SW480 (cell line): ENCODE measurements at regions not wholly inside any gene's neighbourhood (a gene's known extent, or its start where the extent isn't known, plus 50 kb on each side); places are given as distances from the start of the nearest gene placed in this dataset.
"Not testable (repeated sequence)": the region's sequence is repeated elsewhere in the genome, so short reads cannot be mapped to it uniquely, and the experiment has no call there.

Experiments
- DNase-seq: peaks from one replicate; pipeline ENCODE4 v3.0.0-alpha.2; 2016; ENCODE audit warnings: low spot score

DNA sequence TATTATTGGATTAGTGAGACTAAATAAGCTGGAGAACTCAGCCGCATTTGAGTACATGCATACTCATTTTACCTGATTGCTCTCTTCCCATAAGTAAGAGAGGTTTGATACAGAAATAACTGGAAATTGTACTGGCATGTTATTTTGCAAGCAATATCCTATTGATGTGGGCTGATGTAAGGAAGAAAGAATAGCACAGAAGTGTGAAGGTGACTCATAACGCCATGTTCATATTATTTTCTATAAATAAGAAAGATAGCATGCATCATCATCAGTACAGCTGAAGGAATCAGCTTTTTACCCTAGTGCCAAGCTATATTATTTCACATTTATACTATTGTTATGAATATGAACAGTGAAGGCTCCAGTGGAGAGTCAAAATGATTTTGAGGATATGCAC lies 138.3 kb upstream of the FAM47A start:
- DNase-seq, result no peak

DNA sequence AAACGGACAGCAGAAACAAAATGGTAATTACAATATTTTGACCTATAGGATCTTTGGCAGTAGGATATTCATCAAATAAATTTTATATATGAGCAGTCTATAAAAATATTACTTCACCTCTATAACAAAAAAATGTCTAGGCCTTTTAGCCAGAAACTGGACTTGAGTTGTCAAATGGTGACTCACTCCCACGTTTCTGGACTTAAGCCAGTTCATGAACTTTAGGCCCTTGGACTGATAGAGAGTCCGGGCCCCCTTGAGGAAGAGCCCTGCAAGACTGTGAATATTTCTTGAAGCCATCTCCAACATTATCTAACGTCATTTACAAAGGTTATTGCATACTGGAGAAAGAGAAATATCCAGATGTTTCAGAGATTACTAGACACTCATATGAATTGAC lies 106.8 kb upstream of the FAM47A start:
- DNase-seq, result no peak

GRCh38 chrX:34230156-34230555 lies 98.0 kb upstream of the FAM47A start:
- DNase-seq, result not testable (repeated sequence)

DNA sequence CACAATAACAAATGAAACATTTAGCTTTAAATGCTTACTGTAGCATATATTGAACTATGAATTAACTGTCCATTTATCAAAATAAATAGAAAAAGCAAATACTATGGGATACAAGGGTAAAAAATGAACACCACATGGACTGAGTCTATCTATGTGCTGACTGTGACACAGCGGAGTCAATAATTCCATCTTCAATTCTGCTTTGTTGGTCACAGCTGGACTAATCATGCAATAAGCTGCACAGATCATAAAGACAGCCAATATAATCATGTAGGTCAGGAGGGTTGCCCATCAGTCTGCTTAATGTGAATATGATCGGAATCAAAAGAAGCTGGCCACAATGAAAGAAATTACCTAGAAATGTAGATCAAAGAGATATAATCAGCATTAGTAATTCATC lies 95.7 kb upstream of the FAM47A start:
- no peak for DNase-seq

- DNase-seq, result no peak
These were observed 91.5 kb upstream of the FAM47A start for GRCh38 chrX:34223574-34223973.

DNA sequence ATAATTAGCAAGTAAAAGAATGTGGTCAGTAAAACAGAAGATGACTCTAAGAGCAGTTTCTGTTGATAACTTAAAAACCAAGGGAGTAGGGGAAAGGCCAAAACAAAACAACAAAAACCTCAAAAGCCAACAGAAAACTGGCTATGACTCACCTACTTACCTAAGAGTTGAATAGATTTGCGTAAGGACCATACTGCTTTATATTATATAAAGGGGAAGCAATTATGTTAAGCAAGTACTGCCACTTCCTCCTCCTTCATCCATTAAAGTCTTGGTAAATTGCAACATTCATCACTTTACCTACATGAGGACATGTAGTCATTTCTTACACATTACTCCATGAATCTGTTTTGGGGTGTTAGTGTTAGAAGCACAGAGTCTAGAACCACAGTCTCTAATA lies 85.9 kb upstream of the FAM47A start:
- no peak for DNase-seq

- DNase-seq, result no peak
These were observed 65.8 kb upstream of the FAM47A start for GRCh38 chrX:34197946-34198345.
